Peyer's patch (tissue), 4 donors: ENCODE measurements at regions not wholly inside any gene's neighbourhood (a gene's known extent, or its start where the extent isn't known, plus 50 kb on each side); places are given as distances from the start of the nearest gene placed in this dataset.
"Not testable (repeated sequence)": the region's sequence is repeated elsewhere in the genome, so short reads cannot be mapped to it uniquely, and the experiment has no call there.

Source experiments
- DNase-seq, 3 donors: peaks; one replicate each; pipeline ENCODE4 v3.0.0-alpha.2; 2017 to 2019
- H3K27ac ChIP-seq, 4 donors: fragments of 200-600 bp; sonication (generic); one replicate each; pipeline ENCODE4 v1.5.1; 2016 to 2019
- H3K27me3 ChIP-seq, 2 donors: fragments of 200-600 bp; sonication (generic); one replicate each; pipeline ENCODE4 v1.5.1; 2019
- H3K36me3 ChIP-seq, 3 donors: fragments of 200-600 bp; sonication (generic); one replicate each; pipeline ENCODE4 v1.5.1; 2016 to 2019
- H3K4me1 ChIP-seq, 4 donors: fragments of 200-600 bp; sonication (generic); one replicate each; pipeline ENCODE4 v1.5.1; 2016 to 2019
- H3K4me3 ChIP-seq, 4 donors: fragments of 200-600 bp; sonication (generic); 1 replicate in 3 of 4; 2 replicates in 1 of 4; pipeline ENCODE4 v1.5.1; 2016 to 2019; ENCODE audit warnings: mild to moderate bottlenecking in 1 of 4
- H3K9me3 ChIP-seq, 4 donors: fragments of 200-600 bp; sonication (generic); one replicate each; pipeline ENCODE4 v1.5.1; 2016 to 2019; ENCODE audit warnings: mild to moderate bottlenecking in 1 of 4
- CTCF ChIP-seq, 6 experiments: fragments of 450-650 bp in 4 of 6; fragments of 200-600 bp in 2 of 6; sonication (generic) in 1 of 6; IDR thresholded peaks; one replicate each; pipeline ENCODE4 v1.5.1; 2017 to 2019; ENCODE audit warnings: antibody characterized with exemption in 6 of 6, mild to moderate bottlenecking in 3 of 6, moderate library complexity in 1 of 6
- POLR2A ChIP-seq, 2 donors: fragments of 450-650 bp; IDR thresholded peaks; one replicate each; pipeline ENCODE4 v1.5.1; 2017; ENCODE audit warnings: antibody characterized with exemption in 2 of 2, mild to moderate bottlenecking in 2 of 2, moderate library complexity in 2 of 2

- no peaks in the 10 kb centered on the region for H3K9me3 ChIP-seq
- no peak for TF ChIP-seq POLR2A (IDR thresholded peaks at IDR 0.05)
- TF ChIP-seq CTCF (IDR thresholded peaks at IDR 0.05), result no peak
- no peak for DNase-seq
- no peak overlapping the region for H3K4me3 ChIP-seq
- no peaks in the 10 kb centered on the region for H3K4me1 ChIP-seq
- no peak overlapping the region for H3K27ac ChIP-seq
- H3K27me3 ChIP-seq, result no peaks in the 10 kb centered on the region
- no peaks in the 10 kb centered on the region for H3K36me3 ChIP-seq
Observed at GRCh38 chr6:167219967-167220512, 62.3 kb upstream of the GPR31 start.

GRCh38 chr6:167221400-167222201, 63.8 kb upstream of the GPR31 start:
- Histone ChIP-seq H3K4me3 (no peak overlapping the region), H3K36me3 (no peaks in the 10 kb centered on the region), H3K9me3 (no peaks in the 10 kb centered on the region), H3K27me3 (no peaks in the 10 kb centered on the region), H3K4me1 (no peaks in the 10 kb centered on the region), H3K27ac (no peak overlapping the region)
- TF ChIP-seq CTCF (IDR thresholded peaks at IDR 0.05), result no peak
- no peak for TF ChIP-seq POLR2A (IDR thresholded peaks at IDR 0.05)
- DNase-seq, result no peak

GRCh38 chr6:167225566-167226382, 65.3 kb upstream of the UNC93A start:
- not testable (repeated sequence) for H3K27ac ChIP-seq, DNase-seq, H3K4me1 ChIP-seq, H3K27me3 ChIP-seq, H3K4me3 ChIP-seq, H3K36me3 ChIP-seq, H3K9me3 ChIP-seq

- Histone ChIP-seq H3K4me1 (no peaks in the 10 kb centered on the region), H3K9me3 (no peaks in the 10 kb centered on the region), H3K27me3 (no peaks in the 10 kb centered on the region), H3K4me3 (no peak overlapping the region), H3K36me3 (no peaks in the 10 kb centered on the region), H3K27ac (no peak overlapping the region)
- no peak for DNase-seq
- TF ChIP-seq CTCF (IDR thresholded peaks at IDR 0.05) (no peak), POLR2A (IDR thresholded peaks at IDR 0.05) (no peak)
Observed at GRCh38 chr6:167226383-167226685, 64.8 kb upstream of the UNC93A start.

- no peak for DNase-seq
- no peaks in the 10 kb centered on the region for H3K4me1 ChIP-seq
- TF ChIP-seq CTCF (IDR thresholded peaks at IDR 0.05) (no peak), POLR2A (IDR thresholded peaks at IDR 0.05) (no peak)
Observed at GRCh38 chr6:167226791-167227190, 64.3 kb upstream of the UNC93A start.

GRCh38 chr6:167227984-167228383, 63.1 kb upstream of the UNC93A start:
- no peak for TF ChIP-seq POLR2A (IDR thresholded peaks at IDR 0.05)
- TF ChIP-seq CTCF (IDR thresholded peaks at IDR 0.05), result no peak
- Histone ChIP-seq H3K27me3 (no peaks in the 10 kb centered on the region), H3K27ac (no peak overlapping the region), H3K36me3 (no peaks in the 10 kb centered on the region), H3K4me1 (no peaks in the 10 kb centered on the region), H3K9me3 (no peaks in the 10 kb centered on the region), H3K4me3 (no peak overlapping the region)
- no peak for DNase-seq

More at GRCh38 chr6:167226791-167227190, 64.3 kb upstream of the UNC93A start:
- H3K27me3 ChIP-seq, result no peaks in the 10 kb centered on the region
- no peaks in the 10 kb centered on the region for H3K9me3 ChIP-seq
- no peaks in the 10 kb centered on the region for H3K36me3 ChIP-seq
- no peak overlapping the region for H3K27ac ChIP-seq
- H3K4me3 ChIP-seq, result no peak overlapping the region
